MM.1S (cell line): ENCODE measurements at regions not wholly inside any gene's neighbourhood (a gene's known extent, or its start where the extent isn't known, plus 50 kb on each side); places are given as distances from the start of the nearest gene placed in this dataset.

Experiments
- DNase-seq: peaks from one replicate; pipeline ENCODE4 v3.0.0-alpha.2; 2015
- H2AFZ ChIP-seq: fragments of 300-600 bp; sonication (generic); 2 replicates; pipeline ENCODE4 v1.6.0; 2016; ENCODE audit warnings: antibody characterized with exemption, low read length
- H3F3A ChIP-seq: fragments of 300-600 bp; sonication (generic); 2 replicates; pipeline ENCODE4 v1.6.1; 2016; ENCODE audit warnings: mild to moderate bottlenecking, antibody characterized with exemption, low read length, moderate library complexity, mixed read lengths; ENCODE audit not compliant: insufficient read depth
- H3K27ac ChIP-seq: fragments of 300-600 bp; sonication (generic); 2 replicates; pipeline ENCODE4 v1.5.1; 2016; ENCODE audit warnings: mild to moderate bottlenecking, low read length
- H3K27me3 ChIP-seq: fragments of 300-600 bp; sonication (generic); replicated peaks from 2 replicates; pipeline ENCODE4 v1.6.0; 2016; ENCODE audit warnings: low read length; ENCODE audit not compliant: insufficient read depth
- H3K36me3 ChIP-seq: fragments of 300-600 bp; sonication (generic); replicated peaks from 2 replicates; pipeline ENCODE4 v1.6.1; 2016; ENCODE audit warnings: mild to moderate bottlenecking, low read length, mixed read lengths; ENCODE audit not compliant: insufficient read depth
- H3K4me1 ChIP-seq: fragments of 300-600 bp; sonication (generic); 2 replicates; pipeline ENCODE4 v1.6.1; 2016; ENCODE audit warnings: low read length, mixed read lengths
- H3K4me2 ChIP-seq: fragments of 300-600 bp; sonication (generic); 2 replicates; pipeline ENCODE4 v1.6.0; 2016; ENCODE audit warnings: low read depth, low read length
- H3K4me3 ChIP-seq: fragments of 300-600 bp; sonication (generic); 2 replicates; pipeline ENCODE4 v1.5.1; 2016; ENCODE audit warnings: low read length, mixed read lengths
- H3K79me2 ChIP-seq: fragments of 300-600 bp; sonication (generic); 2 replicates; pipeline ENCODE4 v1.6.1; 2016; ENCODE audit warnings: mixed run types, low read length, mixed read lengths
- H3K9ac ChIP-seq: fragments of 300-600 bp; sonication (generic); 2 replicates; pipeline ENCODE4 v1.6.1; 2016; ENCODE audit warnings: low read length, mixed read lengths
- H3K9me2 ChIP-seq: fragments of 300-600 bp; sonication (generic); replicated peaks from 2 replicates; pipeline ENCODE4 v1.6.1; 2016; ENCODE audit warnings: mild to moderate bottlenecking, low read length, mixed read lengths; ENCODE audit not compliant: insufficient read depth
- H3K9me3 ChIP-seq: fragments of 300-600 bp; sonication (generic); replicated peaks from 2 replicates; pipeline ENCODE4 v1.6.1; 2016; ENCODE audit warnings: mild to moderate bottlenecking, low read length, mixed read lengths; ENCODE audit not compliant: insufficient read depth
- H4K20me1 ChIP-seq: fragments of 300-600 bp; sonication (generic); 2 replicates; pipeline ENCODE4 v1.6.1; 2016; ENCODE audit warnings: mild to moderate bottlenecking, low read length, moderate library complexity, mixed read lengths; ENCODE audit not compliant: insufficient read depth
- EZH2 ChIP-seq: fragments of 300-600 bp; sonication (generic); optimal IDR thresholded peaks from 2 replicates; pipeline ENCODE3; 2017; ENCODE audit warnings: low read depth, mild to moderate bottlenecking, antibody characterized with exemption, low read length, mixed read lengths
- EZH2phosphoT487 ChIP-seq: fragments of 300-600 bp; sonication (generic); IDR thresholded peaks from 2 replicates; pipeline ENCODE4 v1.6.1; 2018; ENCODE audit warnings: antibody characterized with exemption, low read length
- TF ChIP-seq, protein P1 (sequence below): fragments of 300-600 bp; sonication (generic); IDR thresholded peaks from 2 replicates; pipeline ENCODE4 v1.5.1; 2016; ENCODE audit warnings: antibody characterized with exemption, low read length, mixed read lengths

- H3K27ac ChIP-seq: no peak overlapping the region
- DNase-seq: no peak
- TF ChIP-seq EZH2phosphoT487 (no peak), EZH2 (no peak)
- TF ChIP-seq, protein P1, sequence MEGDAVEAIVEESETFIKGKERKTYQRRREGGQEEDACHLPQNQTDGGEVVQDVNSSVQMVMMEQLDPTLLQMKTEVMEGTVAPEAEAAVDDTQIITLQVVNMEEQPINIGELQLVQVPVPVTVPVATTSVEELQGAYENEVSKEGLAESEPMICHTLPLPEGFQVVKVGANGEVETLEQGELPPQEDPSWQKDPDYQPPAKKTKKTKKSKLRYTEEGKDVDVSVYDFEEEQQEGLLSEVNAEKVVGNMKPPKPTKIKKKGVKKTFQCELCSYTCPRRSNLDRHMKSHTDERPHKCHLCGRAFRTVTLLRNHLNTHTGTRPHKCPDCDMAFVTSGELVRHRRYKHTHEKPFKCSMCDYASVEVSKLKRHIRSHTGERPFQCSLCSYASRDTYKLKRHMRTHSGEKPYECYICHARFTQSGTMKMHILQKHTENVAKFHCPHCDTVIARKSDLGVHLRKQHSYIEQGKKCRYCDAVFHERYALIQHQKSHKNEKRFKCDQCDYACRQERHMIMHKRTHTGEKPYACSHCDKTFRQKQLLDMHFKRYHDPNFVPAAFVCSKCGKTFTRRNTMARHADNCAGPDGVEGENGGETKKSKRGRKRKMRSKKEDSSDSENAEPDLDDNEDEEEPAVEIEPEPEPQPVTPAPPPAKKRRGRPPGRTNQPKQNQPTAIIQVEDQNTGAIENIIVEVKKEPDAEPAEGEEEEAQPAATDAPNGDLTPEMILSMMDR: no peak
- H3F3A ChIP-seq: no peaks in the 10 kb centered on the region
- no peaks in the 10 kb centered on the region for H3K9me3 ChIP-seq
- no peak overlapping the region for H2AFZ ChIP-seq
- H3K36me3 ChIP-seq: no peaks in the 10 kb centered on the region
- no peaks in the 10 kb centered on the region for H3K4me1 ChIP-seq
- no peak overlapping the region for H3K9ac ChIP-seq
- H3K79me2 ChIP-seq: no peaks in the 10 kb centered on the region
- no peak overlapping the region for H3K4me3 ChIP-seq
- H3K27me3 ChIP-seq: no peaks in the 10 kb centered on the region
- H3K9me2 ChIP-seq: no peaks in the 10 kb centered on the region
- H4K20me1 ChIP-seq: no peaks in the 10 kb centered on the region
- H3K4me2 ChIP-seq: no peak overlapping the region
Measured at GRCh38 chr4:18736551-18736950, 715.0 kb upstream of the LCORL start.

DNA sequence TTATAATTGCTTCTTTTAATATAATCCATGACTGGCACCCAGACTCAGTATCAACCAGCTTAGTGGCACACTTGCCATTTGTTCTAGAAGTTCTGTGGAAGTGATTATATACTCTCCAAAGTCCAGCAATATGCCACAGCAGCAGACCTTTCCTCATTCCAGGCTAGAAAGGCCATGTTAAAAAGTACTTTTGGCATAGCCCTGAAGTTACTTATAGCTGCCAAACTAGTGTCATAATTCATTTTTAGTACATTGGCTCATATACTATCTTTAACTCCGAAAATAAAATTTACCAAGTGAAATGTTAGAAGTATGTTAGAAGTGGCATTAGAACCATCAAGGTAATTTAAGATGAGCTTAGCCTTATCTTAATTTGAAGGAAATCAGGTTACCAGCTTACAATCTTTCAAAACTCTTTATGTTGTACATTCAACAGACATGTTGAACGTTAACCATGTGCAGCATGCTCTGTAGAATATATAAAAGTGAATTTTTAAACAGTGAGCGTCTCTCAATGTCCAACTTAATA, 714.2 kb upstream of the LCORL start:
- no peak for DNase-seq
- Histone ChIP-seq H2AFZ (no peak overlapping the region), H3K9ac (no peak overlapping the region), H3K9me2 (no peaks in the 10 kb centered on the region), H3K27ac (no peak overlapping the region), H3K9me3 (no peaks in the 10 kb centered on the region), H3K36me3 (no peaks in the 10 kb centered on the region), H3K27me3 (no peaks in the 10 kb centered on the region), H3K4me3 (no peak overlapping the region), H3F3A (no peaks in the 10 kb centered on the region), H3K4me1 (no peaks in the 10 kb centered on the region), H3K4me2 (no peak overlapping the region), H3K79me2 (no peaks in the 10 kb centered on the region), H4K20me1 (no peaks in the 10 kb centered on the region)
- TF ChIP-seq, protein P1: no peak
- TF ChIP-seq EZH2phosphoT487 (no peak), EZH2 (no peak)

DNA sequence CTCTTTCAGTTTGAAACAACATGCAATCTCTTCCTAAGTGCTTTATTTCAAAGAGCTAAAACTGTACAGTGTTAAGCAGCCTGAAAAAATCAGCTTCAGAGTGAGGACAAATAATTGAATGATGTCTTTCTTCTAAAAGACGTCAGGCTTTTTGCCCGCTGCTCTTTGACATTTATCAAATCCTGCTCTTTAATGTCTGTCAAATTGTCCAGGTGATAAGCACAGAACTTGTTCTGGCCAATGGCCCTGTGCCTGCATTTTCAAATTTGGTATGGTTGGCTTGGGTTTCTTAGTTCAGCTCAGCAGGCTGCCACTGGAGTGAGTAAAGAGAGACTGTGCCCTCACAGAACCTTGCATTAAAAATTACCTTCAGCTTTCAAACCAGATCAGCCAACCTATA, 712.9 kb upstream of the LCORL start:
- Histone ChIP-seq H3K79me2 (no peaks in the 10 kb centered on the region), H3K4me3 (no peak overlapping the region), H3K36me3 (no peaks in the 10 kb centered on the region), H3K4me1 (no peaks in the 10 kb centered on the region), H3F3A (no peaks in the 10 kb centered on the region), H3K27me3 (no peaks in the 10 kb centered on the region), H3K27ac (no peak overlapping the region), H3K9me3 (no peaks in the 10 kb centered on the region), H3K4me2 (no peak overlapping the region), H3K9me2 (no peaks in the 10 kb centered on the region), H4K20me1 (no peaks in the 10 kb centered on the region), H3K9ac (no peak overlapping the region), H2AFZ (no peak overlapping the region)
- TF ChIP-seq EZH2: no peak
- TF ChIP-seq EZH2phosphoT487: no peak
- TF ChIP-seq, protein P1: no peak
- no peak for DNase-seq
